GM18499 (cell line): ENCODE measurements at regions not wholly inside any gene's neighbourhood (a gene's known extent, or its start where the extent isn't known, plus 50 kb on each side); places are given as distances from the start of the nearest gene placed in this dataset.
"Not testable (repeated sequence)": the region's sequence is repeated elsewhere in the genome, so short reads cannot be mapped to it uniquely, and the experiment has no call there.

ENCODE experiments used
- ATAC-seq: cut with Tn5 transposase; IDR thresholded peaks from one replicate; pipeline ENCODE4 v1.9.1; 2021; ENCODE audit warnings: moderate number of reproducible peaks; ENCODE audit not compliant: insufficient read depth, unreplicated experiment

DNA sequence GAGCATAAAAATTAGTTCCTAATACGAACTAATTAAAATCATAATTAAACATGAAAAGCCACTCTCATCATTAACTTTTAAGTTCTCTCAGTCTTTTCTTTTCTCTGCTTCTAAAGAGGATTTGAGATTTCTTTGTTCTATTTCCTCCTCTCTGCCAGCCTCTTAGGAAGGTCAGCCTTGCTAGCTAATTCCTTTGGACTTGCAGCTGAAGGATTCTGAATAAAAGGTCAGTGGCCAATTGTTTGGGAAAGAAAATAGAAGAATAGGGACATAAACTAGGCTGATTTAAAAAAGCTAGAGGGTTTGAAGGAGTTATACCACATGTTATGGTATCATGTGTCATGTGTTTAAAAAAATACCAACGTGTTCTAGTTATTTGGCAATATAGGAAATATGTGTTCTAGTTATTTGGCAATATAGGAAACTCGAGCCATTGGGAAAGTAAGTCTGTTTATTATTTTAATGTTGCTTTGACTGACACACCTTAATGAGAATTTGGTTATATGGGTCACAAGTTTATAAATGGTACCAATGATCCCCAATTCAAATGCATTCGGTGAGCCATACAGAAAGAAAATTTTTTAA lies 1668.7 kb upstream of the PCDH7 start:
- no peak for ATAC-seq

DNA sequence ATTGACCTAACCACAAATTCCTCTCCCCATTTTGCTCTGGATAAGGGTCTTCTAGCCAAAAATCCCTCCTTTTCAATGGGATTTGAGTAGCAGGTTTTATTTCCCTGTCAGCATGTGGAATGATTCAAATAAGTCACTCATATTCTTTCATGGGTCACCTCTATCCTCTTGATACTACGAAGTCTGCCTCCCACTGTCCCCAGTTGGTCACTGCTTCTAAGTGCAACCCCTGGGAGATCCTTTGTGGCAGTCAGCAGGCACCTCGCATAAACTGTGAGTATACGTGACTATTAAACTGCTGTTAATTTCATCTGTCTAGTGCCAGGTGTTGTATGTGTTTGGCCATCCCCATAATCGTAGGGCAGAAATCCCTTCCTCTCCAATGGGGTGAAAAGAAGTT lies 1667.9 kb upstream of the PCDH7 start:
- ATAC-seq = no peak

- ATAC-seq = no peak
Observed at GRCh38 chr4:29058531-29058930, 1661.6 kb upstream of the PCDH7 start.

DNA sequence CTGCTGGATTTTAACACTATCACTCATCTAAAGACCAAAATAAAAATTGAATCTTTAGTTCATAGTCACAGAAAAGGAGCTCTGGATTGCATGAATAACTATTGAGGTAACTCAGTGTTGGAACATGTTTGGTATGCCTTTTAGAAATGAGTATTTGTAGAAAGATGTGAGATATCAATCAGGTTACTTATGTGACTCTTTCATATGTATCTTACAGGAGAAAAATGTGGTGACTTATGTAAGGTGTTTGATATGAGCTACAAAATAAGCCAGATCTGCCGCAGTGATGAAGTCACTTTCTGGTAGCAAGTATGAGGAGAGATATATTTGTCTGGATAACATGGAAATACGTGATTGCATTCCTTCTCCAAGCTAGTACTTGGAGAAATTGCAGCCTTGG lies 1653.3 kb upstream of the PCDH7 start:
- ATAC-seq = no peak

DNA sequence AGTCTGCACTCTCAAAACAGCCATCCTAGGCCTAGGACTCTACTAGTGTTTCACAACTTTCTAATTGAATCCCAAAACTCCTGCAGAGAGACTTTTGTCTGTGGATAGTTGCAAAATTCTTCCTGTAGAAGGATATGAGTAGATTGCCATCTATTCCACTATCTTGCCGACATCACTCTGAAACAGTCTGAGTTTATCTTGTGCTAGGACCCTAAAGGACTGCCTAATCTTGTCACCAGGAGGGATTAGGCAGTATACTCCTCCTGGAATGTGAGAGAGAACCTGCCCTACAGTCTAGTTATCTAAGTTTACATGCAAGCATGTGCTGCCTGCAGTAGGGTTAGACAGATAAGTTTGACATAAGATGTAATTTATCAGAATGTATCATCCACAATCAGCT lies 1646.6 kb upstream of the PCDH7 start:
- no peak for ATAC-seq

GRCh38 chr4:29075366-29075765 lies 1644.8 kb upstream of the PCDH7 start:
- no peak for ATAC-seq

- ATAC-seq = no peak
Observed at GRCh38 chr4:29079260-29079659, 1640.9 kb upstream of the PCDH7 start.

DNA sequence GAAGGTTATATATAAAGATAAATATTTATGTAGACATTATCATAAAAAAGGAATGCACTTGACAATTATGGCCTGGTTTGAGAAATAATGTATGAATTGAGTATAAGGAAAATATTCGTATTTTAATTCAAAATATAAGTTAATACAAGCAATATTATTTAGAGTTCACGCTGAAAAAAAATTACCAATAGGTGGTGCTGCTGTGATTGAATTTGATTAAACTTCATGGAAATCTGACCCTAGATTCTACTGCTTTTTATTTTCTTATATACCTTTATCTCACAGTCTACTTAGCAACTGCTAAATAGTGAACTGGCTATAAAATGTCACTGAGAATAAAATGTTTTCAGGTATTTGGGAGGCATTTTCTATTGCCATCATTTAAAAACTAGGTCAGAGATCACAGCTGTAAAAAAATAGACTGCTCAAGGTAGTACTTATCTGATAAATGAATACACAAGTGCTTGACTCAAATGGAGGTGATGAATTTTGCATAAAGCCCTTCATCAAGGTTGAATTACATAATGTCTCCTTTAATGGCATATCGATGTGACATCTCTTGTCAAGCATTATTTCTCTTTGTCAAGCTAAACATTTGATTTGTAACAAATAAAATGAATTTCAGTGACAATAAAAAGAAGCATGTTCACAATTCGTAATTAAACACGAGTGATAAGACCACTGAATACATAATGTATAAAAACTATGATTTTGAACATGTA lies 1638.8 kb upstream of the PCDH7 start:
- no peak for ATAC-seq

DNA sequence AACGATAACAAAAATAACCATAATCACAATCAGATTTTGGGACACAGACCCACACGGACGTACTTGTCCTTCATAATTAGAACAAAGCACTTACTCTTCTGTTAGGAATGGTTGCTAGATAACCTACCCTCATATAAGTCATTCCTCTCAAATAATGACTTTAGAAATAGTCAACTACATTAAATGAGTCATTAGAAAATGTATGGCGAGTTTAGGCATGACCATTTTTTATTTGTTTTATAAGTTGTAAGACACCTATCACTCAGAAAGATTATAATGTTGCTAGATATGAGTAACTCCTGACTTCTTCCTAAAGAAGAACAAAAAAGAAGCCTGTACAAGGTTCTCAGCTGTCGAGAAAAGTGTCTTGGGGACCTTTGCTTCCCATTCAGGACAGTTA lies 1637.5 kb upstream of the PCDH7 start:
- no peak for ATAC-seq

DNA sequence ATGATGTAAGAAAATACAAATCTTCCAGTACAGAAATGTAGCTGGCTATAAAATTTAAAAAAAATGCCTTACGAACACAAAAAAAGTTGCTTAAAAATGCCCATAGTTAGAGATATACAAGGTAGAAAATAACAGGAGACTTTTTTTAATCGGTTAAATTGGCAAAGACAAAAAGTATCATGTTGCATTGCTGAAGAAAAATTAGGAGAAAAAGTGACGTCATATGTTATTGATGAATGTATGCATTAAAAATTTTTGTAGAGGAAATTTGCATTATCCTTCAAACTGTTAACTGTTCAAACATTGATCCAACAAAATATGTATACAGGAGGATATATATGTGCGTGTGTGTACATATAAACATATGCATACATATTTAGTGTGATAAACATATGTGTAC lies 1634.4 kb upstream of the PCDH7 start:
- no peak for ATAC-seq

- no peak for ATAC-seq
Observed at GRCh38 chr4:29104694-29105093, 1615.5 kb upstream of the PCDH7 start.

- no peak for ATAC-seq
Observed at GRCh38 chr4:29113960-29114359, 1606.2 kb upstream of the PCDH7 start.

- ATAC-seq = not testable (repeated sequence)
Observed at GRCh38 chr4:29117231-29117722, 1602.9 kb upstream of the PCDH7 start.

- no peak for ATAC-seq
Observed at GRCh38 chr4:29121586-29121985, 1598.6 kb upstream of the PCDH7 start.

GRCh38 chr4:29128810-29129209 lies 1591.4 kb upstream of the PCDH7 start:
- no peak for ATAC-seq

DNA sequence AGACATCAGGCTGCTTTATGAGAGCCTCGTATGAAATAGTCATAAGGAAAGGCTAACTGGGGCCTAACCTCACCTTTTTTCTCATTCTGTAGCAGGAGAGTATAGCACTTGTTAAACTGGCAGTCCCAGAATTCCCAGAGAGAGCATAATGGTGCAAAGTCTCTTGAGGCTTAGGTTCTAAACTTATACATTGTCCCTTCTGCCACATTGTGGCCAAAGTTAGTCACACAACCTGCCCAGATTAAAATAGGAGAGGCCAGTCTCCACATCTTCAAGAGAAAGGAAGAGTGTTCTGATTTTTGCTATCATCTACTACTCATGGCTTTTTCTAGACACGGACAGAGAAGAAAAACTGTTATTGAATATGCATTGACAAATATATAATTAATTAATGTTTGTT lies 1588.9 kb upstream of the PCDH7 start:
- ATAC-seq = no peak

- ATAC-seq = no peak
Observed at GRCh38 chr4:29142708-29143107, 1577.5 kb upstream of the PCDH7 start.

- ATAC-seq = no peak
Observed at GRCh38 chr4:29151584-29151983, 1568.6 kb upstream of the PCDH7 start.

DNA sequence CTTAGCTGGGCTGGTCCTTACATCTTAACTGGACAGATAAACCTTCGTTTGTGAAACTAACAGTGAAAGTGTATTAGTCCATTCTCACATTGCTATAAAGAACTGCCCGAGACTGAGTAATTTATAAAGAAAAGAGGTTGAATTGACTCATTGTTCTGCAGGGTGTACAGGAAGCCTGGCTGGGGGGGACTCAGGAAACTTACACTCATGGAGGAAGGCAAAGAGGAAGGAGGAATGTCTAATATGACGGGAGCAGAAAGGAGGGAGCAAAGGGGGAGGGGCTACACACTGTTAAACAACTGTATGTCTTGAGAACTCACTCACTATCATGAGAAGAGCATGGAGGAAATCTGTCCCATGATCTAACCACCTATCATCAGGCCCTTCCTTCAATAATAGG lies 1566.5 kb upstream of the PCDH7 start:
- ATAC-seq = no peak

- ATAC-seq = no peak
Observed at GRCh38 chr4:29175291-29175690, 1544.9 kb upstream of the PCDH7 start.

- no peak for ATAC-seq
Observed at GRCh38 chr4:29199025-29199424, 1521.1 kb upstream of the PCDH7 start.

- ATAC-seq = no peak
Observed at GRCh38 chr4:29199485-29199884, 1520.7 kb upstream of the PCDH7 start.
